ENCODE measurements at regions not wholly inside any gene's neighbourhood (a gene's known extent, or its start where the extent isn't known, plus 50 kb on each side); places are given as distances from the start of the nearest gene placed in this dataset.

- Histone ChIP-seq H3K4me3 (replicated peaks; ENCODE audit: insufficient read depth, low read length) (no peak overlapping the region), H3K27ac (replicated peaks) (no peak overlapping the region), H3K27me3 (ENCODE audit: insufficient read depth, poor library complexity, severe bottlenecking) (no peaks in the 10 kb centered on the region)
- no peak for DNase-seq (ENCODE audit: low read depth in 1 of 2, low spot score in 1 of 2)
- no peak for TF ChIP-seq REST (IDR thresholded peaks at IDR 0.05; ENCODE audit: insufficient replicate concordance, low read depth)
- TF ChIP-seq CTCF (IDR thresholded peaks at IDR 0.05; ENCODE audit: insufficient read depth, low read length): no peak
These were observed 176.4 kb downstream of the SNCA start for GRCh38 chr4:89660444-89661172.

- Histone ChIP-seq H3K4me3 (replicated peaks; ENCODE audit: insufficient read depth, low read length) (no peak overlapping the region), H3K27ac (replicated peaks) (no peak overlapping the region), H3K27me3 (ENCODE audit: insufficient read depth, poor library complexity, severe bottlenecking) (no peaks in the 10 kb centered on the region)
- no peak for DNase-seq (ENCODE audit: low read depth in 1 of 2, low spot score in 1 of 2)
- TF ChIP-seq SPI1 (IDR thresholded peaks at IDR 0.05; ENCODE audit: borderline replicate concordance, low read depth) (no peak), GABPA (IDR thresholded peaks at IDR 0.05; ENCODE audit: low read depth) (no peak), CTCF (IDR thresholded peaks at IDR 0.05; ENCODE audit: insufficient read depth, low read length) (no peak), POLR2AphosphoS5 (IDR thresholded peaks at IDR 0.05; ENCODE audit: low read depth) (no peak), REST (IDR thresholded peaks at IDR 0.05; ENCODE audit: insufficient replicate concordance, low read depth) (no peak)
These were observed 178.3 kb downstream of the SNCA start for GRCh38 chr4:89658701-89659024.

GRCh38 chr4:89657931-89658700 lies 178.8 kb downstream of the SNCA start:
- H3K27me3 ChIP-seq (ENCODE audit: insufficient read depth, poor library complexity, severe bottlenecking): no peaks in the 10 kb centered on the region
- no peak for TF ChIP-seq POLR2AphosphoS5 (IDR thresholded peaks at IDR 0.05; ENCODE audit: low read depth)
- no peak for TF ChIP-seq CTCF (IDR thresholded peaks at IDR 0.05; ENCODE audit: insufficient read depth, low read length)
- no peak for TF ChIP-seq SPI1 (IDR thresholded peaks at IDR 0.05; ENCODE audit: borderline replicate concordance, low read depth)
- no peak overlapping the region for H3K4me3 ChIP-seq (replicated peaks; ENCODE audit: insufficient read depth, low read length)
- DNase-seq (ENCODE audit: low read depth in 1 of 2, low spot score in 1 of 2): no peak
- H3K27ac ChIP-seq (replicated peaks): no peak overlapping the region

All from HL-60 (cell line).